ENCODE measurements at regions not wholly inside any gene's neighbourhood (a gene's known extent, or its start where the extent isn't known, plus 50 kb on each side); places are given as distances from the start of the nearest gene placed in this dataset.
"Not testable (repeated sequence)": the region's sequence is repeated elsewhere in the genome, so short reads cannot be mapped to it uniquely, and the experiment has no call there.

- DNase-seq: no peak
These were observed 1200.5 kb downstream of the BRD1 start for GRCh38 chr22:48627203-48627602.

DNA sequence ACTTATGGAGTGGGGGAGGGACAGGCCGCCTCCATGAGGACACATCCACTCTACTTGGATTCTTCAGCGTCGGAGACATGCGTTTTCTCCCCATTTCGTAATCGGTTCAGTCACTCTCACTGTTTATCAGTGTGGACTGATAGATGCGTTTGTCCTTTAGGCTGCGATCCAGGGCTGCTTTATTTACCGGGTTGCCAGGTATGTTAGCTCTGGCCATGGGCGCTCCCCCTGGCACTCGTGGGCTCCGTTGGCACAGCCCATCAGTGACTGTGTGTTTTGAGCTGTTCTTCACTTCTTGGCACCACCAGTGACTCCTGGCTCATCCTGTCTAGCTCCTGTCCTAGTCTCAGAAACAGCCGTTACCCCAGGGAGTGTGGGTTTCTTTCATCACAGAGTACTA lies 1203.3 kb downstream of the BRD1 start:
- no peak for DNase-seq

DNA sequence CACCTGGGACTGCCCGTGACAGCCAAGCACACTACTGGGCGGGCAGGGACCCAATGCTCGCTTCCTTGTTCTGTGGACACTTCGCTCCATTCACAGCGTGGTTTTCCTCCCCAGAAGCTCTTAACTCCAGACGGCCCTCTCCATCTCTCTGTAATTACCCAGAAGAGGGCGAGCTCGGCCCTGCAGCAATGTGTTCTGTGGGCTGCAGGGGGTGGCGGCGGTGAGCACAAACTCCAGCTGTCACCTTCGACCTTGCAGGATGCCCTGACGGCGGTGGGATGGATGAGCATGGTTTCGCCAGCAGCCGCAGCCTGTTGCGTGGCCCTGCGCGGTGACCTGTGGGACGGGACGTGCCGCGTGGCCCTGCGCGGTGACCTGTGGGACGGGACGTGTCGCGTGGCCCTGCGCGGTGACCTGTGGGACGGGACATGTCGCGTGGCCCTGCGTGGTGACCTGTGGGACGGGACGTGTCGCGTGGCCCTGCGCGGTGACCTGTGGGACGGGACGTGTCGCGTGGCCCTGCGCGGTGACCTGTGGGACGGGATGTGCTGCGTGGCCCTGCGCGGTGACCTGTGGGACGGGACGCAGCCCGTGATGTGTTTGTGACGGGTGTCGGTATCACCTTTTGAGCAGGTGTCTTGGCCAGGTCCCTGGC lies 1204.7 kb downstream of the BRD1 start:
- no peak for DNase-seq

DNA sequence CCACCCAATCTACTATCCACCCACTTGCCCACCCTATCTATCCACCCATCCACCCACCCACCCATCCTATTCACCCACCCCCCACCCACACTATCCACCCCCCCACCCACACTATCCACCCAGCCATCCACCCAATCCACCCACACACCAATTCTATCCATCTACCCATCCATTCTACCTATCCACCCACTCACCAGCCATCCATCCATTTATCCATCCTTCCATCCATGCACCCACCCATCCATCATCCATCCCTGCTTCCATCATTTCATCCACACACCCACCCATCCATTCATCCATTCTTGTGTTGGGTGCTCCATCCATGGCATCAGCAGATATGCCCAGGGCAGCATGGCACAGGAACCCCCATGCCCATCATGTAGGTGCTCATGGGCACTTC lies 1206.6 kb downstream of the BRD1 start:
- no peak for DNase-seq

DNA sequence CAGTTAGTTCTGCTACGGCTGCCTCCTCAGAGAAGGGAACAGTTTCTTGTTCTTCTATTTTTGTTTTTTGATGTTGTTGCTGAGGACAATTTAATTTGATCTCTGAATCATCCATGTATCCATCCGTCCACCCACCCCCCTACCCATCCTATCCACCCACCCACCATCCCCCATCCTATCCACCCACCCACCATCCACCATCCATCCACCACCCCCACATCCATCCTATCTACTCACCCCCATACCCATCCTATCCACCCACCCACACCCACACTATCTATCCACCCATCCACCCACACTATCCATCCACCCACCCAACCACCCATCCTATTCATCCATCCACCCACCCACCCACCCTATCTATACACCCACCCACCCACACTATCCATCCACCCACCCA lies 1207.2 kb downstream of the BRD1 start:
- not testable (repeated sequence) for DNase-seq

- no peak for DNase-seq
These were observed 1208.0 kb downstream of the BRD1 start for GRCh38 chr22:48619721-48620120.

- DNase-seq: no peak
These were observed 1209.3 kb downstream of the BRD1 start for GRCh38 chr22:48618326-48618725.

- DNase-seq: no peak
These were observed 1211.0 kb downstream of the BRD1 start for GRCh38 chr22:48616656-48617055.

- DNase-seq: no peak
These were observed 1212.3 kb downstream of the BRD1 start for GRCh38 chr22:48615171-48616008.

- DNase-seq: no peak
These were observed 1214.0 kb downstream of the BRD1 start for GRCh38 chr22:48613566-48614200.

DNA sequence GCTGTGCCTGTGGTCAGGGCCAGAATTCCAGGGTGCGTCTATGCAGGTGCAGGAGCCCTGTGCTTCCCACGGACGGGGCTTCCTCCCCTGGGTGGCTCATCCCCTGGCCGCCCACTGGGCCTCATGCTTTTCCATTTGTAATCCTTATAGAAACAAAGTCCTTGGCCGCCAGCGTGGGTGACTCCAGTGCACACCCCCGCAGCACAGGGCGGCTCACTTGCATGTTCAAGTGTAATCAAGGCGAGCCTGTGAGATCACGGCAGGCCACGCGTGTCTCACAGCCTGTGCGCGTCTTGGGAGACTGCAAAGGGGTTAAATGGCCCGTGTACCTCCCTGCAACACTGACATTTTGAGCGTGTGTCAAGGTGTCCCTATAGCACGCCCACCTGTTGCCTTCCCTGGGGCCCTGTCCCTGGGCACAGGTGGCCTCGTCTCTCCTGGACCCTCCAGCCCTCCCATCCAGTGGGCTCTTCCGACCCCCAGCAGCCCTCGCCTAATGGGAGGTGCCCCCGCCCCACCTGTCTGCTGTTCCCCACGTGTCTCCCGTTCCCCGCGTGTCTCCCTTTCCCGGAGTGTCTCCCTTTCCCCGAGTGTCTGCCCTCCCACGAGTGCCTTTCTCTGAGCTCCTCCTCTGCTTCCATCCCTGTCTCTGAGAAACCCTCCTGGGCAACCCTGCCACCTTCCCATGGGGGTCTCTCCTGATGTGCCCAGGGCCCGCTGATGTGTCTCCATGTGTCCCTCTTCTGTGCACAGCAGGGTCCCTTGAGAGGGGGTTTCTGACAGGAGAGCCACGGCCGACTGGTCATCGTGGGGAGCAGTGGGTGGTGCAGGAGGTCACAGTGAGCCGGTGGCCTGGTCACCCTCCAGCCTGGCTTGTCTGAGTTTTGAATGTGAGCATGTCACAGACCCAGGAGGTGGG lies 1215.3 kb downstream of the BRD1 start:
- no peak for DNase-seq

GRCh38 chr22:48609279-48609865 lies 1218.3 kb downstream of the BRD1 start:
- no peak for DNase-seq

DNA sequence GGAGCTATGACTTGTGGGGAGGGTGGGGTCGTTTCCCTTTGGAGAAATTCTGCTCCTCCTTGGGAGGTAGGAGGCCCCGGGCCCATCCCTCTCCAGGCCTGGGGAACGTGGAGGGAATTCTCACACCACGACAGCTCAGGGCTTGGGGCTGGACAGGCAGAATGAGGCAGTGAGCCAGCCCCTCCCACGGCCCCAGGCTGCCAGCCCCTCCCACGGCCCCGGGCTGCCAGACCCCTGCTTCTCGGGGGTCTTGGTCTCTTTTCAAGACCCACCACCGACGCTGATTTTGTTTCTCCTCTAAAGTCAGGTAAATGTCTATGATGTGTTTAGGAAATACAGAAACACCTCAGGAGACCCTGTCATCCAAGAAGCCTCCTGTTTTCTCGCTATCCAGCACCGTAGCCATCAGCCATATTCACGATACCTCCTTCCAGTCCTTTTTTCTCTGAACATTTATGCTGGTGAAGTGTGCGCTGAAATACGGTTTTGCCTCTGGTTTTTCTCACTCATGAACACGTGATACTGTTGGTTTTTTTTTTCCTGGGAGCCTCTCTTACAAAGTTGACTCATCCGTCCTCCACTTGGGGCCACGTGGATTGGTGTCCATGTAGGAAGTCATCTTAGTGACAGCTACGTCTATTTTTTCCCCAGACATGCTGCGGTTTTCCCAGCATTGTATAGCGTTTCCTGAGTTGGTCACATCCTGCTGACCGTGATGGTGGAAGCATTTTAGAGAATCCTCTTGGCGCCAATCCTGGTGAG lies 1219.6 kb downstream of the BRD1 start:
- no peak for DNase-seq

DNA sequence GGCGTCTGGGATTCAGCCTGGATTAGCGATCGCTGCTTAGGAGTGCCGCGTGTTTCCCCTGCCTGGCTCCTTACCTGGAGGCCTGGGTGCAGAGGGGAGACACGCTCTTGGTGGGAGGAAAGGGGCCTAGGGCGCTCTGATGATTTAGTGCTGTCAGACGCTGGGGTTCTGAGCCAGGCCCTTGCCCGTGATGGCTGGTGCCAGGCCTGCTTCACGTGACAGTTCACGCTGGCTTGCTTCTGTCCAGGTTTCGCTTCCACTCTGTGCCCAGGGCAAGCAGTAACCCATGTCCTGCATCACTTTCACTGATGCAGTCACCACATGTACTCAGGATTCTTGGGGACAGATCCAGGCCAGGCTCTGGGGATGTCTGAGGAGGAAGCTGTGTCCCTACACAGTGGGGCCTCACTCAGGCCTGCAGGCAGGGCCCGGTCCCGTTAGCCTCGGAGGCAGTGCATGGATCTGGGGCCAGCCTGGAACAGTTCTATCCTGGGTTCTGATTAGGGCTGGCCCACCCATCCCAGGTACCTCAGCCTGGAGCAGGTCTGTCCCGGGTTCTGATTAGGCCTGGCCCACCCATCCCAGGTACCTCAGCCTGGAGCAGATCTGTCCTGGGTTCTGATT lies 1220.9 kb downstream of the BRD1 start:
- no peak for DNase-seq

- DNase-seq: no peak
These were observed 1221.7 kb downstream of the BRD1 start for GRCh38 chr22:48605856-48606481.

DNA sequence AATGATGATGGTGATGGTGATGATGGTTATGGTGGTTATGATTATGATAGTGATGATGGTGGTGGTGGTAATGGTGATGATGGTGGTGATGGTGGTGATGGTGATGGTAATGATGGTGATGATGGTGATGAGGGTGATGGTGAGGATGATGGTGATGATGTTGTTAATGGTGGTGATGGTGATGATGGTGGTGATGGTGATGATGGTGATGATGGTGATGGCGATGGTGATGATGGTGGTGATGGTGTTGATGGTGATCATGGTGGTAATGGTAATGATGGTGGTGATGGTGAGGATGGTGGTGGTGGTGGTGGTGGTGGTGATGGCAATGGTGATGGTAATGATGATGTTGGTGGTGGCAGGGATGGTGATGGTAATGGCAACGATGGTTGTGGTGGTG lies 1222.5 kb downstream of the BRD1 start:
- no peak for DNase-seq

GRCh38 chr22:48603621-48604320 lies 1223.9 kb downstream of the BRD1 start:
- DNase-seq: no peak

DNA sequence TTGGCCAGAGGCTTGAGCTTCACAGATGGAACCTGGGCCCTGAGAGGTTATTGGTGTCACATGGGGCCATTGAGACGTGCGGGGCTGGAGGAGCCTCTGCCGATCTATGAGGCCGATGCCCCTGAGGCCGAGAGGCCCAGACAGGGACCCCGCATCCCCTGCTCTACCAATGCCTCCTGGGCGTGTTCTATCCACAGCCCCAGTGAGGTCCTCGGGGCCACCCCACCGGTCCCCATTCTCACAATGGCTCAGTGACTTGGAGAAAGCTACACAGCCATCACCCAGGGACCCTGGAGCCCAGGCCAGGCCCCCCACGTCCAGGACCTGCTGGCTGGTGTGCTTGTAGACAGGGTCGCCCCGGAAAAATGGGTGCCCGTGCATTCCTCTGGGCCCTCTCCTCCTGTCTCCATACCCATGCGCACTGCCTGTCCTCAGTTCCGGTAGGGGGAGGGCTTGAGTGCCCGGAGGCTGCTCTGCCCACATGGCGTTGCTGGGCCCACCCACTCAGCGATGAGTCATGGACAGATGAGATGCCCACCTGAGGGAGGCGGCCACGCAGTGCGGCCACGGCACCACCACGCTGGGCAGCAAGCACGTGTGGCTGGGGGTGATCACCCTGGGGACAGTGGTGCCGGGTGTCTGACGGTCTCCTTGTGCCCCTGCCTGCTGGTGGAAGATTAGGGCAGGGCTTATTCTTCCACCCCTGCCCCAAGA lies 1224.7 kb downstream of the BRD1 start:
- no peak for DNase-seq

- no peak for DNase-seq
These were observed 1227.0 kb downstream of the BRD1 start for GRCh38 chr22:48600681-48601080.
